ENCODE measurements at regions not wholly inside any gene's neighbourhood (a gene's known extent, or its start where the extent isn't known, plus 50 kb on each side); places are given as distances from the start of the nearest gene placed in this dataset.
A peak's percentile ranks its signal among the peaks of the same experiment; 100 is the strongest.

DNA sequence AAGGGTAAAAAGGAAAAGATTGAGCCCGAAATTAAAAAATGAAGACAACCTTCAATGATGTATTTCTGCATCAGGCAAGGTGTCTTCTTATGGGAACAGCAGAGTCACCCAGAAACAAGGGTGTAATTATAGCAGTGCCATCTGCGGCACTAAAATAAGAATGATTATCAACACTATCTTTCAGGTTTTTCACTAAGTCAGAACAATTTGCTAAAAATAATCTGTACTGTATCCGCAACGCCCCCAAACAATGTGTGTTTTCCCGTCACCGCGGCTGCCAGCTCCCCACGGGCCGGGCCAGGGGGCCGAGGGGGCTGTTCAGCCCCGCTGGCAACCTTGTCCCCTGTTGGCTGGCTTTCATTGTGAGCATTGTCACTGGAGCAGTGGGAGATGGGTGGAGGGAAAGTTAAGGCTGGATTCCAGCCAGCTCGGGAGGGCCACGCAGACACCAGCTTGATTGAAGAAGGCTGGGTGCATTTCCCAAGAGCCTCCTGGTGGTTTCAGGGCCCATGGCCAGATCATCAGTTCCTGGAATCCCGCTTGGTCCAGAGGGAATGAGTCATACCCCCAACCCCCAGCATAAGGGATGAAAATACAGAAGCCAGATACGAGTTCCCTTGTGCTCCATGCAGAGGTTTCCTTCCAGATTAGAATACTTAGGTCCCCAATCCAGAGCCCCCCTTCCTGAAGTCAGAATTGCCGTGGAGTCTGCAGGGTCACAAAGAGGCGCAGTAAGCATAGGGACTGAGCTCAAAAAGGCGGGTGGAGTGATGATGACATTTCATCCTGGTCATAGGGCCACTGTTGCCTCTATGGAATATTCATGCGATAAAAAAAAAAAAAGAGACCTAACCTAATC is 90.2 kb upstream of the KLF13 start:
- TF ChIP-seq POLR2A (IDR thresholded peaks at IDR 0.05) (no peak), CTCF (IDR thresholded peaks at IDR 0.05) (no peak), POLR2AphosphoS5 (IDR thresholded peaks at IDR 0.05) (peak; percentile 69 to 78), EP300 (IDR thresholded peaks at IDR 0.05) (peak in 2 of 4 donors; percentile 7 to 69)

Measured in upper lobe of left lung (tissue), 4 donors.